ENCODE measurements at regions not wholly inside any gene's neighbourhood (a gene's known extent, or its start where the extent isn't known, plus 50 kb on each side); places are given as distances from the start of the nearest gene placed in this dataset.
"Not testable (repeated sequence)": the region's sequence is repeated elsewhere in the genome, so short reads cannot be mapped to it uniquely, and the experiment has no call there.

GRCh38 chr7:123270570-123270969, 70.8 kb upstream of the SLC13A1 start:
- DNase-seq (ENCODE audit: low spot score, unreplicated experiment), result no peak
- Mint-ChIP-seq H3K27me3 (no peaks in the 10 kb centered on the region), H3K4me1 (ENCODE audit: low read depth) (no peaks in the 10 kb centered on the region), H3K27ac (no peak overlapping the region), H3K4me3 (ENCODE audit: low read depth) (no peak overlapping the region), H3K36me3 (ENCODE audit: insufficient read depth) (no peaks in the 10 kb centered on the region), H3K9me3 (ENCODE audit: low read depth) (no peaks in the 10 kb centered on the region)
- no peak for TF ChIP-seq CTCF (IDR thresholded peaks at IDR 0.05; ENCODE audit: unreplicated experiment)

- H3K9me3 Mint-ChIP-seq (ENCODE audit: low read depth), result no peaks in the 10 kb centered on the region
- H3K27me3 Mint-ChIP-seq, result no peaks in the 10 kb centered on the region
Measured at GRCh38 chr7:123265853-123266252, 66.1 kb upstream of the SLC13A1 start.

GRCh38 chr7:123264820-123265219, 65.1 kb upstream of the SLC13A1 start:
- H3K4me3 Mint-ChIP-seq (ENCODE audit: low read depth); DNase-seq (ENCODE audit: low spot score, unreplicated experiment); H3K4me1 Mint-ChIP-seq (ENCODE audit: low read depth); H3K27ac Mint-ChIP-seq; H3K36me3 Mint-ChIP-seq (ENCODE audit: insufficient read depth); H3K9me3 Mint-ChIP-seq (ENCODE audit: low read depth); H3K27me3 Mint-ChIP-seq: not testable (repeated sequence)

More at GRCh38 chr7:123265853-123266252, 66.1 kb upstream of the SLC13A1 start:
- DNase-seq (ENCODE audit: low spot score, unreplicated experiment), result no peak
- H3K4me1 Mint-ChIP-seq (ENCODE audit: low read depth), result no peaks in the 10 kb centered on the region
- H3K27ac Mint-ChIP-seq, result no peak overlapping the region
- no peaks in the 10 kb centered on the region for H3K36me3 Mint-ChIP-seq (ENCODE audit: insufficient read depth)
- H3K4me3 Mint-ChIP-seq (ENCODE audit: low read depth), result no peak overlapping the region
- TF ChIP-seq CTCF (IDR thresholded peaks at IDR 0.05; ENCODE audit: unreplicated experiment), result no peak

GRCh38 chr7:123260428-123260960, 60.7 kb upstream of the SLC13A1 start:
- no peaks in the 10 kb centered on the region for H3K36me3 Mint-ChIP-seq (ENCODE audit: insufficient read depth)
- H3K27me3 Mint-ChIP-seq, result no peaks in the 10 kb centered on the region
- H3K4me3 Mint-ChIP-seq (ENCODE audit: low read depth), result no peak overlapping the region
- H3K27ac Mint-ChIP-seq, result no peak overlapping the region
- H3K4me1 Mint-ChIP-seq (ENCODE audit: low read depth), result no peaks in the 10 kb centered on the region
- TF ChIP-seq CTCF (IDR thresholded peaks at IDR 0.05; ENCODE audit: unreplicated experiment), result no peak
- no peak for DNase-seq (ENCODE audit: low spot score, unreplicated experiment)
- H3K9me3 Mint-ChIP-seq (ENCODE audit: low read depth), result no peaks in the 10 kb centered on the region

- TF ChIP-seq CTCF (IDR thresholded peaks at IDR 0.05; ENCODE audit: unreplicated experiment), result no peak
- H3K27me3 Mint-ChIP-seq, result no peaks in the 10 kb centered on the region
- H3K4me1 Mint-ChIP-seq (ENCODE audit: low read depth), result no peaks in the 10 kb centered on the region
- no peaks in the 10 kb centered on the region for H3K36me3 Mint-ChIP-seq (ENCODE audit: insufficient read depth)
- H3K27ac Mint-ChIP-seq, result no peak overlapping the region
- no peak overlapping the region for H3K4me3 Mint-ChIP-seq (ENCODE audit: low read depth)
- H3K9me3 Mint-ChIP-seq (ENCODE audit: low read depth), result no peaks in the 10 kb centered on the region
- no peak for DNase-seq (ENCODE audit: low spot score, unreplicated experiment)
Measured at GRCh38 chr7:123259759-123260158, 60.0 kb upstream of the SLC13A1 start.

Measured in progenitor cell of endocrine pancreas (in vitro differentiated cells).